ENCODE measurements at regions not wholly inside any gene's neighbourhood (a gene's known extent, or its start where the extent isn't known, plus 50 kb on each side); places are given as distances from the start of the nearest gene placed in this dataset.
"Not testable (repeated sequence)": the region's sequence is repeated elsewhere in the genome, so short reads cannot be mapped to it uniquely, and the experiment has no call there.

DNA sequence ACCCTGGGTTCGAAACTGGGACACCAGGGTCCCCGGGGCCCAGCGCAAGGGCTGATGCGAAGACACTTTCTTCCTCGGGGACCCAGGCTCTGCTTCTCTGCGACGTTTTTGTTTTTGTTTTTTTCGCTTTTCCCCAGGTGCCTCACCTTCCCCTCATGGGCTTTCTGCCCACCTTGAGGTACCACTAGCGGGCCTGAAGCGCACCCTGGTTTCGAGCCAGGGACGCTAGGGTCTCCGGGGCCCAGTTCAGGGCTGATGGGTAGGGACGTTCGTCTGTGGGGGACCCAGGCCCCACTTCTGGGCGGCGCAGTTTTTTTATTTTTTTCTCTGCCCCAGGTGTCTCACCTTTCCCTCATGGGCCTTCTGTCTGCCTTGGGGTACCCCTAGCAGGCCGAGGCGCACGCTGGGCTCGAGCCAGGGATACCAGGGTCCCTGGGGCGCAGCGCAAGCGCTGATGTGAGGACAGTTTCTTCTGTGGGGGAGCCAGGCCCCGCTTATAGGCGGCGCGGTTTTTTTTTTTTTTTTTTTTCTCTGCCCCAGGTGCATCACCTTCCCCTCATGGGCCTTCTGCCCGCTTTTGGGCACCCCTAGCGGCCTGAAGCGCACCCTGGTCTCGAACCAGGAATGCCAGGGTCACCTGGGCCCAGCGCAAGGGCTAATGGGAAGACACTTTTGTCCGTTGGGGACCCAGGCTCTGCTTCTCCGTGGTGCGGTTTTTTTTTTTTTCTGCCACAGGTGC, 166.8 kb upstream of the ZNG1F start:
- TF ChIP-seq, protein P1, sequence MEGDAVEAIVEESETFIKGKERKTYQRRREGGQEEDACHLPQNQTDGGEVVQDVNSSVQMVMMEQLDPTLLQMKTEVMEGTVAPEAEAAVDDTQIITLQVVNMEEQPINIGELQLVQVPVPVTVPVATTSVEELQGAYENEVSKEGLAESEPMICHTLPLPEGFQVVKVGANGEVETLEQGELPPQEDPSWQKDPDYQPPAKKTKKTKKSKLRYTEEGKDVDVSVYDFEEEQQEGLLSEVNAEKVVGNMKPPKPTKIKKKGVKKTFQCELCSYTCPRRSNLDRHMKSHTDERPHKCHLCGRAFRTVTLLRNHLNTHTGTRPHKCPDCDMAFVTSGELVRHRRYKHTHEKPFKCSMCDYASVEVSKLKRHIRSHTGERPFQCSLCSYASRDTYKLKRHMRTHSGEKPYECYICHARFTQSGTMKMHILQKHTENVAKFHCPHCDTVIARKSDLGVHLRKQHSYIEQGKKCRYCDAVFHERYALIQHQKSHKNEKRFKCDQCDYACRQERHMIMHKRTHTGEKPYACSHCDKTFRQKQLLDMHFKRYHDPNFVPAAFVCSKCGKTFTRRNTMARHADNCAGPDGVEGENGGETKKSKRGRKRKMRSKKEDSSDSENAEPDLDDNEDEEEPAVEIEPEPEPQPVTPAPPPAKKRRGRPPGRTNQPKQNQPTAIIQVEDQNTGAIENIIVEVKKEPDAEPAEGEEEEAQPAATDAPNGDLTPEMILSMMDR (conservative IDR thresholded peaks at IDR 0.05) = not testable (repeated sequence)
- not testable (repeated sequence) for TF ChIP-seq EZH2 (IDR thresholded peaks at IDR 0.05; ENCODE audit: low read depth)
